EL (cell line): ENCODE measurements at regions not wholly inside any gene's neighbourhood (a gene's known extent, or its start where the extent isn't known, plus 50 kb on each side); places are given as distances from the start of the nearest gene placed in this dataset.
"Not testable (repeated sequence)": the region's sequence is repeated elsewhere in the genome, so short reads cannot be mapped to it uniquely, and the experiment has no call there.

Experiments
- DNase-seq: peaks from one replicate; pipeline ENCODE4 v3.0.0-alpha.2; 2016

GRCh38 chr5:165360366-165360765 is 1854.9 kb downstream of the MAT2B start:
- no peak for DNase-seq

GRCh38 chr5:165360784-165361542 is 1855.5 kb downstream of the MAT2B start:
- no peak for DNase-seq

- no peak for DNase-seq
These were observed 1864.8 kb downstream of the MAT2B start for GRCh38 chr5:165370233-165370632.

- no peak for DNase-seq
These were observed 1865.4 kb downstream of the MAT2B start for GRCh38 chr5:165370794-165371193.

- DNase-seq = no peak
These were observed 1869.8 kb downstream of the MAT2B start for GRCh38 chr5:165375201-165375600.

- DNase-seq = no peak
These were observed 1888.4 kb downstream of the MAT2B start for GRCh38 chr5:165393839-165394238.

GRCh38 chr5:165397516-165397915 is 1892.1 kb downstream of the MAT2B start:
- DNase-seq = no peak

- no peak for DNase-seq
These were observed 1894.7 kb downstream of the MAT2B start for GRCh38 chr5:165400086-165400485.

- no peak for DNase-seq
These were observed 1899.5 kb downstream of the MAT2B start for GRCh38 chr5:165404917-165405316.

- DNase-seq = no peak
These were observed 1899.9 kb downstream of the MAT2B start for GRCh38 chr5:165405340-165405739.

GRCh38 chr5:165407352-165407751 is 1901.9 kb downstream of the MAT2B start:
- DNase-seq = no peak

- DNase-seq = no peak
These were observed 1905.1 kb downstream of the MAT2B start for GRCh38 chr5:165410476-165410875.

- DNase-seq = not testable (repeated sequence)
These were observed 1906.1 kb downstream of the MAT2B start for GRCh38 chr5:165411532-165411931.

- DNase-seq = no peak
These were observed 1915.1 kb downstream of the MAT2B start for GRCh38 chr5:165420493-165420892.

- DNase-seq = no peak
These were observed 1918.4 kb downstream of the MAT2B start for GRCh38 chr5:165423697-165424299.

- no peak for DNase-seq
These were observed 1920.2 kb downstream of the MAT2B start for GRCh38 chr5:165425594-165425993.

GRCh38 chr5:165448753-165449152 is 1943.3 kb downstream of the MAT2B start:
- DNase-seq = no peak

GRCh38 chr5:165457859-165458481 is 1952.6 kb downstream of the MAT2B start:
- DNase-seq = no peak

GRCh38 chr5:165459232-165459631 is 1953.8 kb downstream of the MAT2B start:
- no peak for DNase-seq

GRCh38 chr5:165460911-165461310 is 1955.5 kb downstream of the MAT2B start:
- DNase-seq = no peak

GRCh38 chr5:165477546-165477945 is 1972.1 kb downstream of the MAT2B start:
- DNase-seq = no peak

GRCh38 chr5:165495829-165496380 is 1990.5 kb downstream of the MAT2B start:
- DNase-seq = no peak

- no peak for DNase-seq
These were observed 1992.3 kb downstream of the MAT2B start for GRCh38 chr5:165497707-165498106.
